T-helper 2 cell treated with Interferon-gamma antibody and Interleukin-4, amounts not matched to agents 5 μg/mL and 100 μg/mL, for 36 hours (primary cell): ENCODE measurements at regions not wholly inside any gene's neighbourhood (a gene's known extent, or its start where the extent isn't known, plus 50 kb on each side); places are given as distances from the start of the nearest gene placed in this dataset.

Experiments used
- DNase-seq: peaks from one replicate; pipeline ENCODE4 v3.0.0; 2021; ENCODE audit warnings: low spot score
- H3K27ac Mint-ChIP-seq: one replicate; pipeline ENCODE4 v1.8.0; 2021; ENCODE audit warnings: mild to moderate bottlenecking, mixed read lengths
- H3K27me3 Mint-ChIP-seq: one replicate; pipeline ENCODE4 v1.8.0; 2021; ENCODE audit warnings: low read depth, mixed read lengths
- H3K36me3 Mint-ChIP-seq: one replicate; pipeline ENCODE4 v1.8.0; 2021; ENCODE audit warnings: low read depth, mixed read lengths
- H3K4me1 Mint-ChIP-seq: one replicate; pipeline ENCODE4 v1.8.0; 2021; ENCODE audit warnings: low read depth, mixed read lengths
- H3K4me3 Mint-ChIP-seq: one replicate; pipeline ENCODE4 v1.8.0; 2022; ENCODE audit warnings: mild to moderate bottlenecking, moderate library complexity, mixed read lengths
- H3K9me3 Mint-ChIP-seq: one replicate; pipeline ENCODE4 v1.8.0; 2021; ENCODE audit warnings: mixed read lengths

- Mint-ChIP-seq H3K36me3 (no peaks in the 10 kb centered on the region), H3K4me3 (no peak overlapping the region), H3K27me3 (no peaks in the 10 kb centered on the region), H3K27ac (no peak overlapping the region), H3K9me3 (peaks cover 8% of the 10 kb centered on the region), H3K4me1 (no peaks in the 10 kb centered on the region)
- DNase-seq, result no peak
Observed at GRCh38 chr6:145380186-145380585, 355.1 kb downstream of the EPM2A start.

- Mint-ChIP-seq H3K4me3 (no peak overlapping the region), H3K27me3 (no peaks in the 10 kb centered on the region), H3K36me3 (no peaks in the 10 kb centered on the region), H3K9me3 (peaks cover 8% of the 10 kb centered on the region), H3K27ac (no peak overlapping the region), H3K4me1 (no peaks in the 10 kb centered on the region)
- no peak for DNase-seq
Observed at GRCh38 chr6:145381941-145382340, 353.4 kb downstream of the EPM2A start.

GRCh38 chr6:145383428-145383827, 351.9 kb downstream of the EPM2A start:
- H3K27ac Mint-ChIP-seq, result no peak overlapping the region
- H3K9me3 Mint-ChIP-seq, result no peaks in the 10 kb centered on the region
- no peaks in the 10 kb centered on the region for H3K27me3 Mint-ChIP-seq
- DNase-seq, result no peak
- no peak overlapping the region for H3K4me3 Mint-ChIP-seq
- H3K36me3 Mint-ChIP-seq, result no peaks in the 10 kb centered on the region
- H3K4me1 Mint-ChIP-seq, result no peaks in the 10 kb centered on the region

GRCh38 chr6:145384503-145384902, 350.8 kb downstream of the EPM2A start:
- DNase-seq, result no peak
- Mint-ChIP-seq H3K36me3 (no peaks in the 10 kb centered on the region), H3K9me3 (no peaks in the 10 kb centered on the region), H3K27ac (no peak overlapping the region), H3K27me3 (no peaks in the 10 kb centered on the region), H3K4me1 (no peaks in the 10 kb centered on the region), H3K4me3 (no peak overlapping the region)

GRCh38 chr6:145396499-145396898, 338.8 kb downstream of the EPM2A start:
- Mint-ChIP-seq H3K36me3 (no peaks in the 10 kb centered on the region), H3K9me3 (no peaks in the 10 kb centered on the region), H3K27ac (no peak overlapping the region), H3K27me3 (no peaks in the 10 kb centered on the region), H3K4me3 (no peak overlapping the region), H3K4me1 (no peaks in the 10 kb centered on the region)
- DNase-seq, result no peak

GRCh38 chr6:145400508-145400907, 334.8 kb downstream of the EPM2A start:
- no peak overlapping the region for H3K27ac Mint-ChIP-seq
- DNase-seq, result no peak
- no peak overlapping the region for H3K4me3 Mint-ChIP-seq
- H3K27me3 Mint-ChIP-seq, result no peaks in the 10 kb centered on the region
- H3K9me3 Mint-ChIP-seq, result no peaks in the 10 kb centered on the region
- H3K4me1 Mint-ChIP-seq, result no peaks in the 10 kb centered on the region
- H3K36me3 Mint-ChIP-seq, result no peaks in the 10 kb centered on the region

- DNase-seq, result no peak
- H3K36me3 Mint-ChIP-seq, result no peaks in the 10 kb centered on the region
- H3K4me1 Mint-ChIP-seq, result no peaks in the 10 kb centered on the region
- no peaks in the 10 kb centered on the region for H3K9me3 Mint-ChIP-seq
- no peak overlapping the region for H3K27ac Mint-ChIP-seq
- H3K4me3 Mint-ChIP-seq, result no peak overlapping the region
- no peaks in the 10 kb centered on the region for H3K27me3 Mint-ChIP-seq
Observed at GRCh38 chr6:145405006-145405551, 330.2 kb downstream of the EPM2A start.

GRCh38 chr6:145406783-145407182, 328.5 kb downstream of the EPM2A start:
- no peak overlapping the region for H3K27ac Mint-ChIP-seq
- no peak overlapping the region for H3K4me3 Mint-ChIP-seq
- H3K27me3 Mint-ChIP-seq, result no peaks in the 10 kb centered on the region
- no peaks in the 10 kb centered on the region for H3K9me3 Mint-ChIP-seq
- no peak for DNase-seq
- H3K4me1 Mint-ChIP-seq, result no peaks in the 10 kb centered on the region
- H3K36me3 Mint-ChIP-seq, result no peaks in the 10 kb centered on the region

GRCh38 chr6:145415616-145416015, 319.7 kb downstream of the EPM2A start:
- Mint-ChIP-seq H3K9me3 (no peaks in the 10 kb centered on the region), H3K36me3 (no peaks in the 10 kb centered on the region), H3K4me3 (no peak overlapping the region), H3K27ac (no peak overlapping the region), H3K4me1 (no peaks in the 10 kb centered on the region), H3K27me3 (no peaks in the 10 kb centered on the region)
- DNase-seq, result no peak

- Mint-ChIP-seq H3K9me3 (no peaks in the 10 kb centered on the region), H3K4me1 (no peaks in the 10 kb centered on the region), H3K27ac (no peak overlapping the region), H3K27me3 (no peaks in the 10 kb centered on the region), H3K4me3 (no peak overlapping the region), H3K36me3 (no peaks in the 10 kb centered on the region)
- DNase-seq, result no peak
Observed at GRCh38 chr6:145420599-145420998, 314.7 kb downstream of the EPM2A start.

- H3K36me3 Mint-ChIP-seq, result no peaks in the 10 kb centered on the region
- H3K4me1 Mint-ChIP-seq, result no peaks in the 10 kb centered on the region
- H3K27me3 Mint-ChIP-seq, result no peaks in the 10 kb centered on the region
- no peak overlapping the region for H3K4me3 Mint-ChIP-seq
- no peaks in the 10 kb centered on the region for H3K9me3 Mint-ChIP-seq
- no peak for DNase-seq
- no peak overlapping the region for H3K27ac Mint-ChIP-seq
Observed at GRCh38 chr6:145423936-145424335, 311.4 kb downstream of the EPM2A start.

- no peaks in the 10 kb centered on the region for H3K36me3 Mint-ChIP-seq
- H3K9me3 Mint-ChIP-seq, result no peaks in the 10 kb centered on the region
- no peak for DNase-seq
- H3K4me1 Mint-ChIP-seq, result no peaks in the 10 kb centered on the region
- H3K27ac Mint-ChIP-seq, result no peak overlapping the region
- no peak overlapping the region for H3K4me3 Mint-ChIP-seq
- no peaks in the 10 kb centered on the region for H3K27me3 Mint-ChIP-seq
Observed at GRCh38 chr6:145427232-145427631, 308.1 kb downstream of the EPM2A start.

- H3K36me3 Mint-ChIP-seq, result no peaks in the 10 kb centered on the region
- H3K4me1 Mint-ChIP-seq, result no peaks in the 10 kb centered on the region
- no peak overlapping the region for H3K27ac Mint-ChIP-seq
- no peaks in the 10 kb centered on the region for H3K9me3 Mint-ChIP-seq
- DNase-seq, result no peak
- no peaks in the 10 kb centered on the region for H3K27me3 Mint-ChIP-seq
- H3K4me3 Mint-ChIP-seq, result no peak overlapping the region
Observed at GRCh38 chr6:145428706-145429105, 306.6 kb downstream of the EPM2A start.

GRCh38 chr6:145442110-145442509, 293.2 kb downstream of the EPM2A start:
- Mint-ChIP-seq H3K4me1 (no peaks in the 10 kb centered on the region), H3K27ac (no peak overlapping the region)

GRCh38 chr6:145445674-145446073, 289.6 kb downstream of the EPM2A start:
- Mint-ChIP-seq H3K27ac (no peak overlapping the region), H3K36me3 (no peaks in the 10 kb centered on the region), H3K4me1 (no peaks in the 10 kb centered on the region), H3K9me3 (peaks cover 37% of the 10 kb centered on the region), H3K27me3 (no peaks in the 10 kb centered on the region), H3K4me3 (no peak overlapping the region)
- no peak for DNase-seq

More at GRCh38 chr6:145442110-145442509, 293.2 kb downstream of the EPM2A start:
- peaks cover 40% of the 10 kb centered on the region for H3K9me3 Mint-ChIP-seq
- no peaks in the 10 kb centered on the region for H3K27me3 Mint-ChIP-seq
- no peaks in the 10 kb centered on the region for H3K36me3 Mint-ChIP-seq
- DNase-seq, result no peak
- no peak overlapping the region for H3K4me3 Mint-ChIP-seq
